ENCODE measurements at regions not wholly inside any gene's neighbourhood (a gene's known extent, or its start where the extent isn't known, plus 50 kb on each side); places are given as distances from the start of the nearest gene placed in this dataset.
A peak's percentile ranks its signal among the peaks of the same experiment; 100 is the strongest.

GRCh38 chr1:177801790-177802189, 168.1 kb downstream of the SEC16B start:
- no peaks in the 10 kb centered on the region for H3K36me3 ChIP-seq (ENCODE audit: control insufficient read depth, insufficient read depth, low read length)
- H3K27me3 ChIP-seq (ENCODE audit: control insufficient read depth, insufficient read depth, low read length): no peaks in the 10 kb centered on the region
- DNase-seq (ENCODE audit: low read depth): no peak
- no peak for TF ChIP-seq CTCF (IDR thresholded peaks at IDR 0.05; ENCODE audit: insufficient read depth, low read length, poor library complexity, severe bottlenecking)
- H3K4me3 ChIP-seq (ENCODE audit: low read depth, low read length): no peak overlapping the region

- peak; percentile 45 for DNase-seq (ENCODE audit: low read depth)
- no peak for TF ChIP-seq CTCF (IDR thresholded peaks at IDR 0.05; ENCODE audit: insufficient read depth, low read length, poor library complexity, severe bottlenecking)
- no peak overlapping the region for H3K4me3 ChIP-seq (ENCODE audit: low read depth, low read length)
- no peaks in the 10 kb centered on the region for H3K36me3 ChIP-seq (ENCODE audit: control insufficient read depth, insufficient read depth, low read length)
- no peaks in the 10 kb centered on the region for H3K27me3 ChIP-seq (ENCODE audit: control insufficient read depth, insufficient read depth, low read length)
Observed at GRCh38 chr1:177800400-177801088, 169.3 kb downstream of the SEC16B start.

- H3K4me3 ChIP-seq (ENCODE audit: low read depth, low read length): no peak overlapping the region
- TF ChIP-seq CTCF (IDR thresholded peaks at IDR 0.05; ENCODE audit: insufficient read depth, low read length, poor library complexity, severe bottlenecking): no peak
- no peaks in the 10 kb centered on the region for H3K27me3 ChIP-seq (ENCODE audit: control insufficient read depth, insufficient read depth, low read length)
- no peaks in the 10 kb centered on the region for H3K36me3 ChIP-seq (ENCODE audit: control insufficient read depth, insufficient read depth, low read length)
- DNase-seq (ENCODE audit: low read depth): no peak
Observed at GRCh38 chr1:177799746-177800145, 170.1 kb downstream of the SEC16B start.

GRCh38 chr1:177798614-177799013, 171.2 kb downstream of the SEC16B start:
- H3K36me3 ChIP-seq (ENCODE audit: control insufficient read depth, insufficient read depth, low read length): no peaks in the 10 kb centered on the region
- DNase-seq (ENCODE audit: low read depth): no peak
- H3K27me3 ChIP-seq (ENCODE audit: control insufficient read depth, insufficient read depth, low read length): no peaks in the 10 kb centered on the region
- no peak for TF ChIP-seq CTCF (IDR thresholded peaks at IDR 0.05; ENCODE audit: insufficient read depth, low read length, poor library complexity, severe bottlenecking)
- H3K4me3 ChIP-seq (ENCODE audit: low read depth, low read length): no peak overlapping the region

- Histone ChIP-seq H3K36me3 (ENCODE audit: control insufficient read depth, insufficient read depth, low read length) (no peaks in the 10 kb centered on the region), H3K27me3 (ENCODE audit: control insufficient read depth, insufficient read depth, low read length) (no peaks in the 10 kb centered on the region), H3K4me3 (ENCODE audit: low read depth, low read length) (no peak overlapping the region)
- TF ChIP-seq CTCF (IDR thresholded peaks at IDR 0.05; ENCODE audit: insufficient read depth, low read length, poor library complexity, severe bottlenecking): no peak
- no peak for DNase-seq (ENCODE audit: low read depth)
Observed at GRCh38 chr1:177796561-177796960, 173.3 kb downstream of the SEC16B start.

- DNase-seq (ENCODE audit: low read depth): no peak
- TF ChIP-seq CTCF (IDR thresholded peaks at IDR 0.05; ENCODE audit: insufficient read depth, low read length, poor library complexity, severe bottlenecking): no peak
- no peaks in the 10 kb centered on the region for H3K27me3 ChIP-seq (ENCODE audit: control insufficient read depth, insufficient read depth, low read length)
- H3K36me3 ChIP-seq (ENCODE audit: control insufficient read depth, insufficient read depth, low read length): no peaks in the 10 kb centered on the region
- H3K4me3 ChIP-seq (ENCODE audit: low read depth, low read length): no peak overlapping the region
Observed at GRCh38 chr1:177794376-177794991, 175.4 kb downstream of the SEC16B start.

Measured in kidney epithelial cell (primary cell).